ENCODE measurements at regions not wholly inside any gene's neighbourhood (a gene's known extent, or its start where the extent isn't known, plus 50 kb on each side); places are given as distances from the start of the nearest gene placed in this dataset.
"Not testable (repeated sequence)": the region's sequence is repeated elsewhere in the genome, so short reads cannot be mapped to it uniquely, and the experiment has no call there.

GRCh38 chr5:152171888-152172287 is 233.2 kb downstream of the NMUR2 start:
- DNase-seq, result no peak

DNA sequence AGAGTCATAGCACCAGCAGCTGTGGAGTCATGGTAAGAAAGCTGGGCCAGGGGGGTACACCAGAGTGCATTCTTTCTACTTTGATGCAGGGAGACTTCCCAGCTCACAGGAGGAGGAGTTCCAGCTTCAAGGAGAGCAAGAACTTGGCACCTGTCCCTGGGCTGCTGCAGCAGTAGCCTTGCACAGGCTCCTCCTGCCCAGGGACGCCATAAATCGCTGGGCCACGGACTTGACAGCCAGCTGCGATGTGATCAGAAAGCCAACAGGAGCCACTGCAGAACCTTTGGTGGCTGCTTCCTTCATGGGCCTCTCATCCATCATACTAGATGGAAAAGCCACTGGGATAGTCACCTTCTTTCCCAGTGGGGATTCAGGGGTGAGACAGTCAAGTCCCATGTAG is 234.7 kb downstream of the NMUR2 start:
- peak; percentile 22 for DNase-seq

- no peak for DNase-seq
These were observed 240.2 kb upstream of the GLRA1 start for GRCh38 chr5:152164860-152165259.

DNA sequence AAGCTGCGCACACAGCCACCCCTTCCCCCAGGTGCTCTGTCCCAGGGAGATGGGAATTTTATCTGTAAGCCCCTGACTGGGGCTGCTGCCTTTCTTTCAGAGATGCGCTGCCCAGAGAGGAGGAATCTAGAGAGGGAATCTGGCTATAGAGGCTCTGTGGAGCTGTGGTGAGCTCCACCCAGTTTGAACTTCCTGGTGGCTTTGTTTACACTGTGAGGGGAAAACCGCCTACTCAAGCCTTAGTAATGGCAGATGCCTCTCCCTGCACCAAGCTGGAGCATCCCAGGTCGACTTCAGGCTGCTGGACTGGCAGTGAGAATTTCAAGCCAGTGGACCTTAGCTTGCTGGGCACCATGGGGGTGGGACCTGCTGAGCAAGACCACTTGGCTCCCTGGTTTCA is 235.2 kb upstream of the GLRA1 start:
- DNase-seq, result not testable (repeated sequence)

DNA sequence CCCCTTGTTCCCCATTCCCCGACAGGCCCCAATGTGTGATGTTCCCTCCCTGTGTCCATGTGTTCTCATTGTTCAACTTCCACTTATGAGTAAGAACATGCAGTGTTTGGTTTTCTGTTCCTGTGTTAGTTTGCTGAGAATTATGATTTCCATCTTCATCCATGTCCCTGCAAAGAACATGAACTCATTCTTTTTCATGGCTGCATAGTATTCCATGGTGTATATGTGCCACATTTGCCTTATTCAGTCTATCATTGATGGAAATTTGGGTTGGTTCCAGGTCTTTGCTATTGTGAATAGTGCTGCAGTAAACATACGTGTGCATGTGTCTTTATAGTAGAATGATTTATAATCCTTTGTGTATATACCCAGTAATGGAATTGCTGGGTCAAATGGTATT is 229.8 kb upstream of the GLRA1 start:
- not testable (repeated sequence) for DNase-seq

DNA sequence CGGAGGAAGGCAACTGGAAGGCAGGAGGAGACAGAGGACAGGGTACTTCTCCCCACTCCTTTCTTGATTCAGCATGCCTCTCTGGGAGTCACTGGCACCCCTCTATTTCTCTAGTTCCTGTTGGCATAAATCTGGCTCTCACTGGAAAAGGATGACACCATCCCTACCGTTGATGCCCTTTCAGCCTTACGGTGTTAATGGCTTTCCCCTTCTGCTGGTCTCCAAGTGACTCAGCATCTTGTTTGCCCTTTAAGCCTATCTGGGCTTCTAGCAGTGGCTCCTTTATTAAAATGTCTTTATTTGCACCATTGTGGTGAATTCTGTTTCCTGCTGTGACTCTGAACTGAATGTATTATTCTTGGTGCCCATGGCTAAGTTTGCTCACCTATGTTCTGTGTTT is 227.3 kb upstream of the GLRA1 start:
- DNase-seq, result no peak

DNA sequence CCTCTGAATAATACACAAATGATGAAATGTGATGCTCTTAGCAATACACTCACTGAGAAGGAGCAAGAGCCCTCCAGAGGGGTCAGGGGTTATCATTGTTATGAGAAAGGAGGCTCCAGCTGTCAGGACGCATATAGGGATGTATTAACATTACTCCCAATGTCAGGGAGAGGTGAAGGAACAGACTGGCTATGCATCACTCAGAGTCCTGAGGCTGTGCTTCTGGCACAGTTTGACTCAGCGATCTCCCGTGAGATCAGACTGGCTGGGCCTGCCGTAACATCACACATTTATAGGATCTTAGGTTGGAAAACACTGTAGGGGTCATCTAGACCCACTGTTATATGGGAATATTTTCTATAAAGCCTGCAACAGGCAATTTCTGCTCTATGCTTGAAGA is 226.5 kb upstream of the GLRA1 start:
- DNase-seq, result no peak

GRCh38 chr5:152147286-152147685 is 222.6 kb upstream of the GLRA1 start:
- no peak for DNase-seq

- DNase-seq, result no peak
These were observed 221.9 kb upstream of the GLRA1 start for GRCh38 chr5:152146566-152146965.

GRCh38 chr5:152144556-152144955 is 219.9 kb upstream of the GLRA1 start:
- DNase-seq, result no peak

GRCh38 chr5:152144030-152144429 is 219.4 kb upstream of the GLRA1 start:
- no peak for DNase-seq

- peak; percentile 63 for DNase-seq
These were observed 218.3 kb upstream of the GLRA1 start for GRCh38 chr5:152142840-152143469.

- no peak for DNase-seq
These were observed 215.7 kb upstream of the GLRA1 start for GRCh38 chr5:152140347-152140746.

GRCh38 chr5:152137063-152137462 is 212.4 kb upstream of the GLRA1 start:
- DNase-seq, result no peak

GRCh38 chr5:152136321-152136720 is 211.7 kb upstream of the GLRA1 start:
- DNase-seq, result no peak

DNA sequence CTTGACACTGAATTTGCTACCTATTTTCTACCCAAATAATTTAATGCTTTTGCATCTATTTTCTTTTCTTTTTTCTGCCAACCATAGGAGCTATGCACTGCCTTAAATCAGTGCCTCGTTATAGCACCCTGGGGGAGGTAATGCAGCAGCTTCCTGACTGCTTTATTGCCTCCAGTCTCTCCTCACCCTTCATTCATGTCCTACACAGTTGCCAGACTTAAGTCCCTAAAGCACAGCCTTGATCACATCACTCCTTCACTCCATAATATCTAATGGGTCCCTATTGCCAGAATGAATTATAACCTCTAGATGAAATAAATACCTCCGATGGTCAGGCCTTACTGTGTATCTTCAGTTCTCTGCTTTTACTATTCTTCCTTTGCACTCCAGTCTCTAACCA is 211.2 kb upstream of the GLRA1 start:
- DNase-seq, result no peak

DNA sequence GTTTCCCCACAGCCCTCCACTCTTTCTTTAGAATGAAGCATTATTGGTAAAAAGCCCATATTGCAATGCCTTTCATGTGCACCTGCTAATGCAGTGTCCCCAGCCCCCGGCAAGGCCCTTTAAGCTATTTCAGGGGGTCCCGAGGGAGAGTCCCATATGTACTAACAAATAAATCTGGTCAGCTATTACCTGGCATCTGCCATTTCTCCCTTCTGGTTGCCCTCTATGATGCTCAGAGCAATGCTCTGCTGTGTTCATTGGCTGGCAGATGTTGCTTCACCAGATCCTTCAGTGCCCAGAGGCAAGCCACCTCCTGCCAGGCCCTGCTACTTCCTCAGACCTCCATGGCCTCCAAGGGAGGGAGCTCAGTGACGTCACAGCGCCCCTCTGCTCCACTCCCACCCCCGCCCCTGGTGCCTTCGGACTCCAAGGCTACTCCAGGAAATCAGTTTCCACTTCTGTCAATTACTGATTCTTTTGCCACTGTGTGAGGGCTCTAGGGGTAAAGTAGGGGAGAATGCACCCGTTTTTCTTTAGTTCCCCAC is 201.1 kb upstream of the GLRA1 start:
- DNase-seq, result no peak

GRCh38 chr5:152124409-152125041 is 199.9 kb upstream of the GLRA1 start:
- DNase-seq, result no peak

- peak; percentile 42 for DNase-seq
These were observed 194.2 kb upstream of the GLRA1 start for GRCh38 chr5:152118676-152119470.

DNA sequence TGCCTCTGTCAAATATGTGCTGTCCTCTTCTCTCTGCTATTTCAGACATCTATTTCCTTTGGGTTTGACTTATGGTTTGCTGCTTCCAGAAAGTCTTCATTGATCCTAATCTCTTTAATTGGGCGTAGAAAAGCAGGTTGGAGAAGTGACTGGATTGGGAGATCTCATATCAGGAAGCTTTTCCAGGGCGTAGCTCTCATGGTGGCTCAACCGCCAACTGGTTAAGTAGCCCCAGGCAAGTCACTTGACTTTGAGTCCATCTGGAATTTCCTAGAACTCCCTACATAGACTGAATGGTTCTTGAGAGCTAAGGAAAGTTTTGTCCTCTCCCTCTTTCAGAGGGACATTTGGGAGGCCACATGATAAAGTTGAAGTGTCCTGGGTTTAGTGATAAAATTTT is 192.3 kb upstream of the GLRA1 start:
- no peak for DNase-seq

- DNase-seq, result no peak
These were observed 188.8 kb upstream of the GLRA1 start for GRCh38 chr5:152113401-152113800.

DNA sequence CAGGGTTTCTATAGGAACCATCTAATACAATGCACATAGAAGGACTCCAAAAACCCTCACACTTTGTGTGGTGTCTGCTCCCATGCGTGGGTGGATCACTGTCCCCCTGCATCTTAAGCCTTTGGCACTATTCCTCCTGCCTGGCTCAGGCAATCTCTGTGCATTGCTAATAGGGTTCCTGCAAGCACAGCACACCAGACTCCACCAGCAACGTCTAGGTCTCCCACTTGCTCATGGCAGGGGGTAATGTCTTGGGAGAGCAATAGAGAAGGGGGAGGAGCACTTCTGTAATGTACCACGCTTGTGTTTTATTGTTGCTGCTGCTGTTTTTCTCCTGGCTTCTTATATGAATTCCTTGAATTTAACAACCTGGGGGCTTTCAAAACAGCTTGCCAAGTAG is 182.6 kb upstream of the GLRA1 start:
- no peak for DNase-seq

GRCh38 chr5:152106571-152106970 is 181.9 kb upstream of the GLRA1 start:
- DNase-seq, result no peak

- DNase-seq, result no peak
These were observed 180.4 kb upstream of the GLRA1 start for GRCh38 chr5:152105085-152105484.

All from right hindlimb (tissue), 1 donor.